Stomach (tissue), 8 donors: ENCODE measurements at regions not wholly inside any gene's neighbourhood (a gene's known extent, or its start where the extent isn't known, plus 50 kb on each side); places are given as distances from the start of the nearest gene placed in this dataset.

ENCODE experiments used
- DNase-seq, 2 donors: peaks; one replicate each; pipeline versions ENCODE4 v3.0.0 to v3.0.0-alpha.2; 2013 to 2019
- H3K27ac ChIP-seq, 5 donors: fragments of 200-600 bp in 4 of 5; sonication (generic) in 4 of 5; one replicate each; pipeline ENCODE4 v1.5.1; 2013 to 2019; ENCODE audit warnings: mild to moderate bottlenecking in 1 of 5, moderate library complexity in 1 of 5
- H3K27me3 ChIP-seq, 3 donors: fragments of 200-600 bp; sonication (generic); one replicate each; pipeline ENCODE4 v1.5.1; 2017 to 2019; ENCODE audit warnings: mixed run types in 1 of 3
- H3K36me3 ChIP-seq, 4 donors: fragments of 200-600 bp; sonication (generic); 1 replicate in 3 of 4; 2 replicates in 1 of 4; pipeline ENCODE4 v1.5.1; 2016 to 2019
- H3K4me1 ChIP-seq, 4 donors: fragments of 200-600 bp; sonication (generic); one replicate each; pipeline ENCODE4 v1.5.1; 2016 to 2019
- H3K4me3 ChIP-seq, 4 donors: fragments of 200-600 bp; sonication (generic) in 3 of 4; one replicate each; pipeline ENCODE4 v1.5.1; 2016 to 2019; ENCODE audit warnings: mild to moderate bottlenecking in 1 of 4
- H3K9me3 ChIP-seq, 4 donors: fragments of 200-600 bp; sonication (generic); one replicate each; pipeline ENCODE4 v1.5.1; 2016 to 2019
- EP300 ChIP-seq: sonication (generic); formaldehyde crosslinking; IDR thresholded peaks from one replicate; pipeline ENCODE4 v1.6.1; 2017; ENCODE audit warnings: antibody characterized with exemption
- POLR2A ChIP-seq, 4 donors: fragments of 450-650 bp; IDR thresholded peaks; one replicate each; pipeline ENCODE4 v1.6.1; 2016; ENCODE audit warnings: antibody characterized with exemption in 4 of 4, control low read depth in 2 of 4, mild to moderate bottlenecking in 1 of 4, moderate library complexity in 1 of 4
- POLR2AphosphoS5 ChIP-seq, 3 donors: sonication (generic); formaldehyde crosslinking; IDR thresholded peaks; one replicate each; pipeline ENCODE4 v1.6.1; 2016; ENCODE audit warnings: antibody characterized with exemption in 3 of 3
- WGBS, 5 donors: extraction: QIAGEN DNeasy Blood & Tissue Kit in 3 of 5; methylation state at CpG; one replicate each; pipeline versions ENCODE4 v1.1.5 to v1.1.7; 2013 to 2018; 5-methylcytosine and 5-hydroxymethylcytosine counted together
- intact Hi-C: fragments of 100-400 bp; cut with DNase I; formaldehyde crosslinking; loops from one replicate; pipeline ENCODE4 v1.15.1; 2023; ENCODE audit warnings: low total_unique reads
- TF ChIP-seq, protein P1 (sequence below), 7 experiments: fragments of 450-650 bp in 4 of 7; fragments of 200-600 bp in 3 of 7; sonication (generic) in 3 of 7; IDR thresholded peaks; one replicate each; pipeline ENCODE4 v1.5.1; 2016 to 2019; ENCODE audit warnings: antibody characterized with exemption in 7 of 7, control low read depth in 2 of 7, mild to moderate bottlenecking in 1 of 7
- donor health status: healthy with polysubstance abuse.
- donor health status: Bipolar disorder and iron deficiency.
- donor health status: healthy.

GRCh38 chr2:101549371-101549770 lies 74.5 kb upstream of the RFX8 start:
- intact Hi-C loops: no loop called here
- no peaks in the 10 kb centered on the region for H3K27me3 ChIP-seq

GRCh38 chr2:101546376-101547058 lies 71.6 kb upstream of the RFX8 start:
- 68 to 81% (median 74%) methylated on average over 2 of the region's 2 CpGs for WGBS, 5 donors
- no peaks in the 10 kb centered on the region for H3K9me3 ChIP-seq
- H3K36me3 ChIP-seq: no peaks in the 10 kb centered on the region
- no peak overlapping the region for H3K27ac ChIP-seq
- TF ChIP-seq EP300 (no peak), POLR2A (IDR thresholded peaks at IDR 0.05) (no peak), POLR2AphosphoS5 (IDR thresholded peaks at IDR 0.05) (no peak)
- TF ChIP-seq, protein P1, sequence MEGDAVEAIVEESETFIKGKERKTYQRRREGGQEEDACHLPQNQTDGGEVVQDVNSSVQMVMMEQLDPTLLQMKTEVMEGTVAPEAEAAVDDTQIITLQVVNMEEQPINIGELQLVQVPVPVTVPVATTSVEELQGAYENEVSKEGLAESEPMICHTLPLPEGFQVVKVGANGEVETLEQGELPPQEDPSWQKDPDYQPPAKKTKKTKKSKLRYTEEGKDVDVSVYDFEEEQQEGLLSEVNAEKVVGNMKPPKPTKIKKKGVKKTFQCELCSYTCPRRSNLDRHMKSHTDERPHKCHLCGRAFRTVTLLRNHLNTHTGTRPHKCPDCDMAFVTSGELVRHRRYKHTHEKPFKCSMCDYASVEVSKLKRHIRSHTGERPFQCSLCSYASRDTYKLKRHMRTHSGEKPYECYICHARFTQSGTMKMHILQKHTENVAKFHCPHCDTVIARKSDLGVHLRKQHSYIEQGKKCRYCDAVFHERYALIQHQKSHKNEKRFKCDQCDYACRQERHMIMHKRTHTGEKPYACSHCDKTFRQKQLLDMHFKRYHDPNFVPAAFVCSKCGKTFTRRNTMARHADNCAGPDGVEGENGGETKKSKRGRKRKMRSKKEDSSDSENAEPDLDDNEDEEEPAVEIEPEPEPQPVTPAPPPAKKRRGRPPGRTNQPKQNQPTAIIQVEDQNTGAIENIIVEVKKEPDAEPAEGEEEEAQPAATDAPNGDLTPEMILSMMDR (IDR thresholded peaks at IDR 0.05): no peak
- H3K4me1 ChIP-seq: no peaks in the 10 kb centered on the region
- DNase-seq: no peak
- H3K4me3 ChIP-seq: no peak overlapping the region
- H3K27me3 ChIP-seq: no peaks in the 10 kb centered on the region
- intact Hi-C loops: no loop called here

More at GRCh38 chr2:101549371-101549770, 74.5 kb upstream of the RFX8 start:
- Histone ChIP-seq H3K36me3 (no peaks in the 10 kb centered on the region), H3K4me1 (no peaks in the 10 kb centered on the region), H3K4me3 (no peak overlapping the region), H3K9me3 (no peaks in the 10 kb centered on the region), H3K27ac (no peak overlapping the region)
- DNase-seq: no peak
- 72 to 83% (median 77%) methylated on average over 1 of the region's 1 CpG for WGBS, 5 donors
- TF ChIP-seq POLR2A (IDR thresholded peaks at IDR 0.05): no peak
- TF ChIP-seq, protein P1 (IDR thresholded peaks at IDR 0.05): no peak
- TF ChIP-seq EP300: no peak
- no peak for TF ChIP-seq POLR2AphosphoS5 (IDR thresholded peaks at IDR 0.05)

DNA sequence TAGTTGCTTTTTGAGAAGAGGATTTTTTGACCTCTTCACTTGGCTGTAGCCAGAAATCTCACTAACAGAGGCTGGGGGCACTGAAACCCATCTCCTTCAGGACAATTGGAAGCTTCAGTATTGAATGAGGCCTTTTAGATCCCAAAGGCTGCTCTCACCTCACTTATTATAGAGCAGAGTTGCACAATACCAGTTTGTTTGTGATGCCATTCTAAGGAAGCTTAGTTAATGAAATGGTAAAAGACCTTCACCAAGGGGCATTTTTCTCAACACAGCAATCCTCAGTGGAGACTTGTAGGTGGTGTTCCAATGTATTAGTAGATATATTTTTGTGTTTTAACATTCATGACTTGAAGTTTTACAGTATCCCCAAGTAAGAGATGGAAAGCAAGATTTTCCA lies 71.0 kb upstream of the RFX8 start:
- intact Hi-C loops: no loop called here
- no peaks in the 10 kb centered on the region for H3K36me3 ChIP-seq
- no peak overlapping the region for H3K27ac ChIP-seq
- no peaks in the 10 kb centered on the region for H3K4me1 ChIP-seq
- no peak overlapping the region for H3K4me3 ChIP-seq
- DNase-seq: no peak
- no peak for TF ChIP-seq POLR2A (IDR thresholded peaks at IDR 0.05)
- TF ChIP-seq POLR2AphosphoS5 (IDR thresholded peaks at IDR 0.05): no peak
- TF ChIP-seq, protein P1 (IDR thresholded peaks at IDR 0.05): no peak
- TF ChIP-seq EP300: no peak
- H3K27me3 ChIP-seq: no peaks in the 10 kb centered on the region
- H3K9me3 ChIP-seq: no peaks in the 10 kb centered on the region

- 72 to 84% (median 77%) methylated on average over 3 of the region's 3 CpGs for WGBS, 5 donors
- TF ChIP-seq POLR2A (IDR thresholded peaks at IDR 0.05) (no peak), EP300 (no peak), POLR2AphosphoS5 (IDR thresholded peaks at IDR 0.05) (no peak)
- TF ChIP-seq, protein P1 (IDR thresholded peaks at IDR 0.05): no peak
Measured at GRCh38 chr2:101540518-101540917, 65.6 kb upstream of the RFX8 start.

More at GRCh38 chr2:101540518-101540917, 65.6 kb upstream of the RFX8 start:
- intact Hi-C loops: no loop called here
- no peaks in the 10 kb centered on the region for H3K9me3 ChIP-seq
- H3K4me1 ChIP-seq: no peaks in the 10 kb centered on the region
- H3K36me3 ChIP-seq: no peaks in the 10 kb centered on the region
- no peak overlapping the region for H3K4me3 ChIP-seq
- H3K27ac ChIP-seq: no peak overlapping the region
- no peak for DNase-seq
- no peaks in the 10 kb centered on the region for H3K27me3 ChIP-seq
